H9 (cell line): ENCODE measurements at regions not wholly inside any gene's neighbourhood (a gene's known extent, or its start where the extent isn't known, plus 50 kb on each side); places are given as distances from the start of the nearest gene placed in this dataset.

Experiments used
- DNase-seq: peaks from one replicate; pipeline ENCODE4 v3.0.0-alpha.2; 2017
- H2AFZ ChIP-seq: one replicate; pipeline ENCODE4 v1.6.1; 2013; ENCODE audit warnings: mild to moderate bottlenecking, low read length, control low read depth, moderate library complexity
- H2AK5ac ChIP-seq: 2 replicates; pipeline ENCODE4 v1.6.1; 2013; ENCODE audit warnings: low read length, control low read depth, mixed read lengths; ENCODE audit not compliant: insufficient read length
- H2BK120ac ChIP-seq: one replicate; pipeline ENCODE4 v1.6.1; 2013; ENCODE audit warnings: low read depth, mild to moderate bottlenecking, low read length, control low read depth, inconsistent platforms; ENCODE audit not compliant: poor library complexity, severe bottlenecking
- H2BK12ac ChIP-seq: 2 replicates; pipeline ENCODE4 v1.6.1; 2013; ENCODE audit warnings: low read length, control low read depth, mixed read lengths, low read depth; ENCODE audit not compliant: insufficient read length
- H2BK15ac ChIP-seq: 2 replicates; pipeline ENCODE4 v1.6.1; 2013; ENCODE audit warnings: low read depth, low read length, control low read depth
- H2BK20ac ChIP-seq: one replicate; pipeline ENCODE4 v1.6.1; 2013; ENCODE audit warnings: low read depth, mild to moderate bottlenecking, low read length, control low read depth, inconsistent platforms; ENCODE audit not compliant: poor library complexity, severe bottlenecking
- H2BK5ac ChIP-seq: 2 replicates; pipeline ENCODE4 v1.6.1; 2013; ENCODE audit warnings: low read length, control low read depth, mixed read lengths; ENCODE audit not compliant: insufficient read length
- H3K14ac ChIP-seq: 2 replicates; pipeline ENCODE4 v1.6.1; 2013; ENCODE audit warnings: low read length, control low read depth; ENCODE audit not compliant: insufficient read depth
- H3K18ac ChIP-seq: 2 replicates; pipeline ENCODE4 v1.6.1; 2013; ENCODE audit warnings: low read depth, mild to moderate bottlenecking, mixed read lengths, low read length, control low read depth; ENCODE audit not compliant: insufficient read length
- H3K23ac ChIP-seq: 2 replicates; pipeline ENCODE4 v1.6.1; 2013; ENCODE audit warnings: low read length, control low read depth, mixed read lengths, low read depth; ENCODE audit not compliant: insufficient read length
- H3K23me2 ChIP-seq: 2 replicates; pipeline ENCODE4 v1.6.1; 2013; ENCODE audit warnings: low read depth, mild to moderate bottlenecking, mixed read lengths, low read length, control low read depth; ENCODE audit not compliant: insufficient read length, poor library complexity, severe bottlenecking
- H3K27ac ChIP-seq: 2 replicates; pipeline ENCODE4 v1.5.1; 2013; ENCODE audit warnings: low read length, control low read depth, mixed read lengths, low read depth; ENCODE audit not compliant: insufficient read length
- H3K27me3 ChIP-seq: 2 replicates; pipeline ENCODE4 v1.6.1; 2013; ENCODE audit warnings: low read length, control low read depth, inconsistent platforms; ENCODE audit not compliant: insufficient read depth
- H3K4ac ChIP-seq: 2 replicates; pipeline ENCODE4 v1.6.1; 2013; ENCODE audit warnings: low read depth, mild to moderate bottlenecking, control low read depth, inconsistent platforms, low read length, moderate library complexity
- H3K4me1 ChIP-seq: 2 replicates; pipeline ENCODE4 v1.6.1; 2013; ENCODE audit warnings: low read length, control low read depth, inconsistent platforms; ENCODE audit not compliant: insufficient read depth
- H3K4me2 ChIP-seq: 2 replicates; pipeline ENCODE4 v1.6.1; 2013; ENCODE audit warnings: low read length, control low read depth, mixed read lengths; ENCODE audit not compliant: insufficient read length, insufficient read depth
- H3K56ac ChIP-seq: 2 replicates; pipeline ENCODE4 v1.6.1; 2013; ENCODE audit warnings: low read depth, mild to moderate bottlenecking, mixed read lengths, low read length, control low read depth; ENCODE audit not compliant: insufficient read length
- H3K79me1 ChIP-seq: 2 replicates; pipeline ENCODE4 v1.6.1; 2013; ENCODE audit warnings: low read depth, mild to moderate bottlenecking, moderate library complexity, low read length, control low read depth, inconsistent platforms; ENCODE audit not compliant: insufficient read depth, poor library complexity, severe bottlenecking
- H3K79me2 ChIP-seq: 2 replicates; pipeline ENCODE4 v1.6.1; 2013; ENCODE audit warnings: low read length, control low read depth, inconsistent platforms; ENCODE audit not compliant: insufficient read depth
- H3K9ac ChIP-seq: 2 replicates; pipeline ENCODE4 v1.6.1; 2013; ENCODE audit warnings: low read length, control low read depth, mixed read lengths; ENCODE audit not compliant: insufficient read length; ENCODE audit errors: extremely low read depth
- H3K9me3 ChIP-seq: one replicate; pipeline ENCODE4 v1.6.1; 2013; ENCODE audit warnings: low read depth, low read length, inconsistent platforms; ENCODE audit not compliant: control insufficient read depth
- H3T11ph ChIP-seq: one replicate; pipeline ENCODE4 v1.6.1; 2013; ENCODE audit warnings: mild to moderate bottlenecking, low read length, control low read depth, inconsistent platforms
- H4K20me1 ChIP-seq: one replicate; pipeline ENCODE4 v1.6.1; 2013; ENCODE audit not compliant: control insufficient read depth, insufficient read length, insufficient read depth
- H4K5ac ChIP-seq: 2 replicates; pipeline ENCODE4 v1.6.1; 2013; ENCODE audit warnings: low read depth, mild to moderate bottlenecking, mixed read lengths, low read length, control low read depth; ENCODE audit not compliant: insufficient read length
- H4K8ac ChIP-seq: replicated peaks from 2 replicates; pipeline ENCODE4 v1.6.1; 2013; ENCODE audit warnings: low read length, control low read depth, mixed read lengths, low read depth; ENCODE audit not compliant: insufficient read length
- H4K91ac ChIP-seq: 2 replicates; pipeline ENCODE4 v1.6.1; 2013; ENCODE audit warnings: low read depth, mild to moderate bottlenecking, moderate library complexity, mixed read lengths, low read length, control low read depth; ENCODE audit not compliant: insufficient read length
- H3K27ac Mint-ChIP-seq, 3 experiments: 2 replicates in 2 of 3; 3 replicates in 1 of 3; pipeline ENCODE4 v1.8.0; 2020 to 2021; ENCODE audit warnings: mixed read lengths in 3 of 3, mild to moderate bottlenecking in 1 of 3, moderate library complexity in 1 of 3
- H3K27me3 Mint-ChIP-seq: 2 replicates; pipeline ENCODE4 v1.8.0; 2021; ENCODE audit warnings: low read depth, mild to moderate bottlenecking, moderate library complexity, mixed read lengths
- H3K36me3 Mint-ChIP-seq, 3 experiments: 2 replicates in 2 of 3; 3 replicates in 1 of 3; pipeline ENCODE4 v1.8.0; 2020 to 2021; ENCODE audit warnings: low read depth in 3 of 3, mixed read lengths in 3 of 3; ENCODE audit not compliant: insufficient read depth in 1 of 3
- H3K4me1 Mint-ChIP-seq, 2 experiments: 2 replicates each; pipeline ENCODE4 v1.8.0; 2020; ENCODE audit warnings: mixed read lengths in 2 of 2
- H3K4me3 Mint-ChIP-seq, 2 experiments: 2 replicates in 1 of 2; 3 replicates in 1 of 2; pipeline ENCODE4 v1.8.0; 2020 to 2021; ENCODE audit warnings: mild to moderate bottlenecking in 2 of 2, mixed read lengths in 2 of 2, moderate library complexity in 1 of 2
- H3K9me3 Mint-ChIP-seq, 2 experiments: 2 replicates in 1 of 2; 3 replicates in 1 of 2; pipeline ENCODE4 v1.8.0; 2020; ENCODE audit warnings: mild to moderate bottlenecking in 2 of 2, mixed read lengths in 2 of 2, moderate library complexity in 1 of 2
- CTCF ChIP-seq: fragments of 200-600 bp; sonication (generic); conservative IDR thresholded peaks from 3 replicates; pipeline ENCODE4 v1.8.0; 2021; ENCODE audit warnings: antibody characterized with exemption, mild to moderate bottlenecking

- no peak overlapping the region for H2BK12ac ChIP-seq
- Mint-ChIP-seq H3K4me3 (no peak overlapping the region), H3K4me1 (peaks cover 24 to 41% of the 10 kb centered on the region in 2 experiments), H3K27me3 (no peaks in the 10 kb centered on the region; the same call in 1 of the 2 replicates), H3K36me3 (peaks cover 0 to 5% (median 2%) of the 10 kb centered on the region in 3 experiments; a peak in 2 of 7 replicates), H3K27ac (no peak overlapping the region), H3K9me3 (peaks cover 0 to 1% of the 10 kb centered on the region in 2 experiments; a peak in 1 of 5 replicates)
- no peak overlapping the region for H3K18ac ChIP-seq
- no peak overlapping the region for H4K5ac ChIP-seq
- H3K4me1 ChIP-seq, result peaks cover 6% of the 10 kb centered on the region; the same call in 1 of the 2 replicates
- H3K23me2 ChIP-seq, result no peaks in the 10 kb centered on the region
- H3K9ac ChIP-seq, result no peak overlapping the region
- H2BK15ac ChIP-seq, result no peak overlapping the region
- no peak overlapping the region for H2BK120ac ChIP-seq
- no peak overlapping the region for H4K8ac ChIP-seq
- H4K20me1 ChIP-seq, result no peaks in the 10 kb centered on the region
- H3K4ac ChIP-seq, result no peak overlapping the region
- H3K27ac ChIP-seq, result no peak overlapping the region
- no peaks in the 10 kb centered on the region for H3K27me3 ChIP-seq
- H3K9me3 ChIP-seq, result no peaks in the 10 kb centered on the region
- no peak overlapping the region for H3T11ph ChIP-seq
- H2BK20ac ChIP-seq, result no peak overlapping the region
- no peak for DNase-seq
- H3K79me1 ChIP-seq, result no peaks in the 10 kb centered on the region
- H3K4me2 ChIP-seq, result no peak overlapping the region
- H3K14ac ChIP-seq, result no peak overlapping the region
- H3K56ac ChIP-seq, result no peak overlapping the region
- no peak overlapping the region for H3K23ac ChIP-seq
- H2BK5ac ChIP-seq, result no peak overlapping the region
- no peaks in the 10 kb centered on the region for H3K79me2 ChIP-seq
- H2AFZ ChIP-seq, result no peak overlapping the region
- no peak overlapping the region for H2AK5ac ChIP-seq
- no peak for TF ChIP-seq CTCF
- no peak overlapping the region for H4K91ac ChIP-seq
Measured at GRCh38 chr14:82431031-82431430, 897.4 kb upstream of the SEL1L start.
